Heart right ventricle (tissue), 16 donors: ENCODE measurements at regions not wholly inside any gene's neighbourhood (a gene's known extent, or its start where the extent isn't known, plus 50 kb on each side); places are given as distances from the start of the nearest gene placed in this dataset.

Experiments used
- ATAC-seq, 8 donors: fragments of 200-7000 bp; cut with Tn5 transposase; one replicate each; pipeline ENCODE4 v1.9.1; 2020; ENCODE audit warnings: mild to moderate bottlenecking in 8 of 8, moderate library complexity in 8 of 8, moderate number of reproducible peaks in 1 of 8
- DNase-seq, 2 donors: peaks; one replicate each; pipeline ENCODE4 v3.0.0-alpha.2; 2020
- H3K27ac ChIP-seq, 10 donors: fragments of 200-600 bp; sonication (generic) in 2 of 10; one replicate each; pipeline versions ENCODE4 v1.5.0 to v1.8.0; 2020 to 2022; ENCODE audit warnings: mild to moderate bottlenecking in 3 of 10
- H3K27me3 ChIP-seq, 7 donors: fragments of 200-600 bp; one replicate each; pipeline ENCODE4 v1.8.0; 2021 to 2022; ENCODE audit warnings: mild to moderate bottlenecking in 2 of 7
- H3K36me3 ChIP-seq, 9 donors: fragments of 200-600 bp; sonication (generic) in 1 of 9; one replicate each; pipeline versions ENCODE4 v1.5.0 to v1.8.0; 2020 to 2022; ENCODE audit warnings: mild to moderate bottlenecking in 2 of 9
- H3K4me1 ChIP-seq, 9 donors: fragments of 200-600 bp; sonication (generic) in 1 of 9; one replicate each; pipeline versions ENCODE4 v1.5.0 to v1.8.0; 2020 to 2022; ENCODE audit warnings: mild to moderate bottlenecking in 4 of 9
- H3K4me3 ChIP-seq, 10 donors: fragments of 200-600 bp; sonication (generic) in 2 of 10; one replicate each; pipeline versions ENCODE4 v1.5.0 to v1.8.0; 2020 to 2022; ENCODE audit warnings: mild to moderate bottlenecking in 7 of 10, moderate library complexity in 2 of 10
- H3K9me3 ChIP-seq, 11 donors: fragments of 200-600 bp in 10 of 11; sonication (generic) in 2 of 11; one replicate each; pipeline versions ENCODE4 v1.5.0 to v1.8.0; 2013 to 2022; ENCODE audit warnings: mild to moderate bottlenecking in 2 of 11, control low read depth in 1 of 11, moderate library complexity in 1 of 11
- CTCF ChIP-seq, 9 donors: fragments of 200-600 bp; sonication (generic) in 2 of 9; IDR thresholded peaks; one replicate each; pipeline versions ENCODE4 v1.5.0 to v1.8.0; 2021 to 2022; ENCODE audit warnings: antibody characterized with exemption in 9 of 9, mild to moderate bottlenecking in 5 of 9, moderate library complexity in 1 of 9
- WGBS, 2 donors: extraction: QIAGEN DNeasy Blood & Tissue Kit; methylation state at CpG; one replicate each; pipeline ENCODE4 v1.1.7; 2013; ENCODE audit warnings: inconsistent platforms in 1 of 2; 5-methylcytosine and 5-hydroxymethylcytosine counted together
- intact Hi-C, 10 donors: fragments of 100-400 bp; cut with DNase I; formaldehyde crosslinking; loops; one replicate each; pipeline versions ENCODE4 v1.11.1 to v1.14.2; 2022
- donor health status: Arrhythmogenic right ventricular cardiomyopathy.
- donor health status: ischemic (EF 13 %, LVEDD 7.1; RV severe dilation, severe dysfunction).
- donor health status: healthy with polysubstance abuse.
- donor health status: DM: no; HTN: yes; CAD: no.
- donor health status: DM: no; HTN: no; CAD: no.
- donor health status: ischemic (EF 25% LVEDD 6.9; RV normal size, moderate dysfunction).
- donor health status: ischemic (EF 25% LVEDD 5.7; RV mildly dilated, moderate dysfunction).
- donor health status: healthy.
- donor health status: DM: yes; HTN: yes; CAD: no.
- donor health status: Ischemic cardiomyopathy.
- donor health status: ischemic (EF 35%, LVEDD 5.7; RV mildly dilated, moderate dysfunction).
- donor health status: nonischemic (EF 11% LVEDD 7.7; RV severe dilation, severe dysfunction).
- donor health status: DM: yes; HTN: yes; CAD: no.
- donor health status: PGD.
- donor health status: ischemic (EF 29% LVEDD 5.4; RV normal size, mild dysfunction).
- donor health status: nonischemic (EF 23%, LVEDD 6.1; RV moderate dilation, normal function).

- H3K9me3 ChIP-seq = no peaks in the 10 kb centered on the region
- H3K4me3 ChIP-seq = no peak overlapping the region
- intact Hi-C loops = no loop called here
- ATAC-seq (no peak), DNase-seq (no peak)
- H3K4me1 ChIP-seq = peaks cover 0 to 3% (median 0%) of the 10 kb centered on the region in 9 donors
- whole genome bisulfite sequencing, 2 donors = 55 to 56% methylated on average over 3 of the region's 3 CpGs
- peaks cover 0 to 17% (median 4%) of the 10 kb centered on the region in 7 donors for H3K27me3 ChIP-seq
- no peak for TF ChIP-seq CTCF (IDR thresholded peaks at IDR 0.05)
- H3K27ac ChIP-seq = no peak overlapping the region
- no peaks in the 10 kb centered on the region for H3K36me3 ChIP-seq
These were observed 162.3 kb downstream of the UTP18 start for GRCh38 chr17:51422634-51423033.

- no peak for TF ChIP-seq CTCF (IDR thresholded peaks at IDR 0.05)
- no peak overlapping the region for H3K27ac ChIP-seq
- intact Hi-C loops = no loop called here
- peaks cover 0 to 15% (median 4%) of the 10 kb centered on the region in 7 donors for H3K27me3 ChIP-seq
- DNase-seq (no peak), ATAC-seq (no peak)
- H3K4me1 ChIP-seq = peaks cover 0 to 6% (median 0%) of the 10 kb centered on the region in 9 donors
- no peaks in the 10 kb centered on the region for H3K36me3 ChIP-seq
- no peak overlapping the region for H3K4me3 ChIP-seq
- H3K9me3 ChIP-seq = no peaks in the 10 kb centered on the region
- 65 to 78% methylated on average over 3 of the region's 3 CpGs for WGBS, 2 donors
These were observed 163.2 kb downstream of the UTP18 start for GRCh38 chr17:51423421-51424160.

GRCh38 chr17:51425773-51426172 lies 165.4 kb downstream of the UTP18 start:
- H3K27ac ChIP-seq = no peak overlapping the region
- TF ChIP-seq CTCF (IDR thresholded peaks at IDR 0.05) = no peak

GRCh38 chr17:51427323-51427811 lies 167.0 kb downstream of the UTP18 start:
- no peak for DNase-seq
- Histone ChIP-seq H3K27ac (no peak overlapping the region), H3K4me3 (no peak overlapping the region), H3K9me3 (no peaks in the 10 kb centered on the region), H3K36me3 (no peaks in the 10 kb centered on the region), H3K4me1 (peaks cover 0 to 6% (median 0%) of the 10 kb centered on the region in 9 donors), H3K27me3 (peaks cover 0 to 4% (median 0%) of the 10 kb centered on the region in 7 donors)
- intact Hi-C loops = no loop called here
- TF ChIP-seq CTCF (IDR thresholded peaks at IDR 0.05) = no peak
- peak in 1 of 8 donors; percentile 19 for ATAC-seq
- 47 to 49% methylated on average over 7 of the region's 7 CpGs for WGBS, 2 donors

More at GRCh38 chr17:51425773-51426172, 165.4 kb downstream of the UTP18 start:
- Histone ChIP-seq H3K9me3 (no peaks in the 10 kb centered on the region), H3K36me3 (no peaks in the 10 kb centered on the region), H3K27me3 (peaks cover 0 to 15% (median 4%) of the 10 kb centered on the region in 7 donors), H3K4me1 (peaks cover 0 to 6% (median 0%) of the 10 kb centered on the region in 9 donors), H3K4me3 (no peak overlapping the region)
- DNase-seq (no peak), ATAC-seq (no peak)
- 77 to 83% methylated on average over 1 of the region's 1 CpG for WGBS, 2 donors
- intact Hi-C loops = no loop called here
